BLaER1 treated with 17β-estradiol and CSF1 and Interleukin-3, amounts not matched to agents 10 nM and 100 nM (cell line): ENCODE measurements at regions not wholly inside any gene's neighbourhood (a gene's known extent, or its start where the extent isn't known, plus 50 kb on each side); places are given as distances from the start of the nearest gene placed in this dataset.

Experiments
- H3K27ac ChIP-seq, 11 experiments: shearing (Covaris generic); formaldehyde crosslinking; 2 replicates each; pipeline ENCODE4 v1.8.1; 2022
- H3K27me3 ChIP-seq, 11 experiments: shearing (Covaris generic); formaldehyde crosslinking; 2 replicates each; pipeline ENCODE4 v1.8.1; 2022
- H3K36me3 ChIP-seq, 11 experiments: shearing (Covaris generic); formaldehyde crosslinking; 2 replicates each; pipeline ENCODE4 v1.8.1; 2022
- H3K4me1 ChIP-seq, 10 experiments: shearing (Covaris generic); formaldehyde crosslinking; 2 replicates each; pipeline ENCODE4 v1.8.1; 2022
- H3K4me2 ChIP-seq, 11 experiments: shearing (Covaris generic); formaldehyde crosslinking; 2 replicates each; pipeline ENCODE4 v1.8.1; 2022
- H3K4me3 ChIP-seq, 10 experiments: shearing (Covaris generic); formaldehyde crosslinking; 2 replicates each; pipeline ENCODE4 v1.8.1; 2022
- H3K9ac ChIP-seq, 11 experiments: shearing (Covaris generic); formaldehyde crosslinking; 2 replicates each; pipeline ENCODE4 v1.8.1; 2022
- H3K9me3 ChIP-seq, 11 experiments: shearing (Covaris generic); formaldehyde crosslinking; replicated peaks in 1 of 11; 2 replicates each; pipeline ENCODE4 v1.8.1; 2022
- H4K20me1 ChIP-seq, 11 experiments: shearing (Covaris generic); formaldehyde crosslinking; 2 replicates each; pipeline ENCODE4 v1.8.1; 2022
- Cebpa-rat ChIP-seq, 11 experiments: shearing (Covaris generic); IDR thresholded peaks; 2 replicates each; pipeline ENCODE4 v1.8.1; 2022

DNA sequence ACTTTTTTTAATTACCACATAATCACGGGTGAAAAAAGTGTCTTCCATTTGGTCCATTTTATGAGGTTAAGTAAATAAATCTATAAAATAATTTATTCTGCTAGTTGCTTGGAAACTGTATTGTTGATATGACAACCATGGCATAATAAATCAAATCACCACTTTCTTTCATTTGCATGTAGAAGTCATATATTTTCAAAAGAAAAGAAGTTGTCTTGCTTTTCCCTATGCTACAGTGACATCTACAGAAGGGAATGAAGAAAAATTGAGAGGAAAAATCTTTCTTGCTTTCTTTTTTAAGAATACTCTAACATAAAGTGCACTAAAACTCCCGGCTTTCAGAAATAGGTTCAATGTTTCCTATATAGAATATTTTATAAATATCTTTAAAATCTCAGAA is 228.5 kb downstream of the ZBBX start:
- TF ChIP-seq Cebpa-rat (IDR thresholded peaks at IDR 0.05) = no peak
- peaks cover 14 to 22% (median 20%) of the 10 kb centered on the region in 11 experiments for H3K9me3 ChIP-seq
- H3K4me2 ChIP-seq = no peak overlapping the region
- H4K20me1 ChIP-seq = no peaks in the 10 kb centered on the region
- H3K27ac ChIP-seq = no peak overlapping the region
- H3K27me3 ChIP-seq = no peaks in the 10 kb centered on the region
- no peak overlapping the region for H3K4me3 ChIP-seq
- H3K36me3 ChIP-seq = peaks cover 0 to 6% (median 0%) of the 10 kb centered on the region in 11 experiments; a peak in 1 of 22 replicates
- no peak overlapping the region for H3K9ac ChIP-seq
- peaks cover 0 to 21% (median 0%) of the 10 kb centered on the region in 10 experiments; a peak in 3 of 20 replicates for H3K4me1 ChIP-seq

DNA sequence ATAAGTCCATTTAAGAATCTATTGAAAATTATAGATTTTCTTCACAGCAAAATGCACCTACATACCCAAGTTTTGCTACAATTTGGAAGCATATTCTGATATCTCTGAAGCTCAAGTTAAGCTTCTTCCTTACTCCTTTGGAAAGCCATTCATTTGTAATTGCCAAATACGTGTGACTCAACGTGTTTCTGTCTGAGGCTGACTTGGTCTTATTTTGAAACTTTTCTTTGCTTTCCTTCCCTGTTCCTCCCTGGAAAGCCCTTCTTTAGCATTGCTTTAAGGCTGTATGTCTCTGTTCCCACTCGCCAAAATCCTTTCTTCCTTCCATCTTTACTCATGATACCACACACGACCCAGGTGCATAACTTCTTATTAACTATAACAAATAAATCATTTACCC is 232.0 kb downstream of the ZBBX start:
- TF ChIP-seq Cebpa-rat (IDR thresholded peaks at IDR 0.05) = no peak

DNA sequence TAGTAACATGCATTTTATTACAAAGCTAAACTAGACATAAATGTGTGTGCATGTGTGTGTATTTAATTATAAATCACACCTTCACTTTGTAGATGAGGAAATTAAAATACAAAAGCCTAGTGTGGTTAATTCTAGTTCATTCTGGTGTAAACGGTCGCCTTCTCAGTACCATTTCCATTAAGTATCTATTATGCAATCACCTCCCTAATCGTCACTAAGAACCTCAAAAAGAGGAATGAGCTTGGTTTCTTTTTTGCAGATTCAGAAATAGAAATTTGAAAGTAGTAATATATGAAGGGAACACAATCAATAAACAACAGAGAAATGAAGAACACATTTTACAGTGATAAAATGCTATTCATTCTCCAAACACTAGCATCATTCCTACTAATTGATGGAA is 233.2 kb downstream of the ZBBX start:
- Histone ChIP-seq H3K36me3 (no peaks in the 10 kb centered on the region), H3K9me3 (no peaks in the 10 kb centered on the region), H3K4me2 (peak overlapping the region in 2 of 11 experiments; percentile 1 to 26; a peak in 2 of 22 replicates), H3K27ac (no peak overlapping the region), H3K4me3 (no peak overlapping the region), H3K4me1 (peaks cover 0 to 22% (median 0%) of the 10 kb centered on the region in 10 experiments; a peak in 3 of 20 replicates), H3K9ac (no peak overlapping the region), H3K27me3 (no peaks in the 10 kb centered on the region), H4K20me1 (no peaks in the 10 kb centered on the region)
- TF ChIP-seq Cebpa-rat (IDR thresholded peaks at IDR 0.05) = no peak

More for the DNA sequence above, 232.0 kb downstream of the ZBBX start:
- no peak overlapping the region for H3K4me3 ChIP-seq
- 0 out of 22 replicates have a peak overlapping the region, but pooled peaks of 1 of the 11 experiments have one; percentile 6 for H3K4me2 ChIP-seq
- H3K27me3 ChIP-seq = no peaks in the 10 kb centered on the region
- no peak overlapping the region for H3K9ac ChIP-seq
- H3K9me3 ChIP-seq = no peaks in the 10 kb centered on the region
- no peaks in the 10 kb centered on the region for H4K20me1 ChIP-seq
- H3K36me3 ChIP-seq = no peaks in the 10 kb centered on the region
- peaks cover 0 to 22% (median 0%) of the 10 kb centered on the region in 10 experiments; a peak in 3 of 20 replicates for H3K4me1 ChIP-seq
- no peak overlapping the region for H3K27ac ChIP-seq

DNA sequence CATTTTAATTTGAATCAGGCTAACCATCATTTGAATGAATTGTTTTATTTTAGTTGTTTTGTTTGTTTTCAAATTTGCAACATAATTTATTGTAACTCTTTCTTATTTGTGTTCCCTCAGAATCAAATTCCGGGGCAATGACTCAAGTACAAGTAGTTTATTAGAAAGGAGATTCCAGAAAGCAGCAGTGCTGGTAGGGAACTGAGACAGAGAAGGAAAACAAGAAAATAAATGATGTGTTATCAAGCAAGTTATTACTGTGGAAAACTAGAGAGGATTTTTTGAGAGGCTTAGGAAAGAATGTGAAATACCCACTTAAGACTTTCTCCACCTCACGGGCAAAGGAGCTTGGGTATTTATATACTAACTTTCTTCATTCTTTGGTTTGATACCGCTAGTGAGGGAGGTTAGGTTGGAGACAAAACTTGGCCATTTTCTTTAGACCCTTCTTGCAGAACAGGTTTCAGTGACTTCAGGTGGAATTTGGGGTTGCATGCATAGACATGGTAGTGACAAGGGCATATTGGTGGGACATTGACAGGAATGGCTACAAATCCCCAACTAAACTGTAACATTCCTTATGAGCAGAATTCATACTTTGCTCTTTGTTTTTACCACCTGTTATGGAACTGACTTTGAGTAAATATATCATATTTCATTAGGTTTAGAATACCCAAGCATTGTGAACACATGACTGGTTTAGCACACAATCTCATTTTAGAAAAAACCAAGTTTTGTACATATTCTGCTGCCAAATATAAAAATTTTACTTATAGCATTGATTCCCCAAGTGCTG is 254.3 kb downstream of the ZBBX start:
- no peak for TF ChIP-seq Cebpa-rat (IDR thresholded peaks at IDR 0.05)
- 0 out of 22 replicates have a peak, but pooled peaks cover 0 to 3% (median 0%) of the 10 kb centered on the region in 11 experiments for H3K9me3 ChIP-seq
- H3K27me3 ChIP-seq = no peaks in the 10 kb centered on the region
- H3K4me2 ChIP-seq = no peak overlapping the region
- no peaks in the 10 kb centered on the region for H3K36me3 ChIP-seq
- H3K4me3 ChIP-seq = no peak overlapping the region
- H3K9ac ChIP-seq = no peak overlapping the region
- H3K4me1 ChIP-seq = no peaks in the 10 kb centered on the region
- H4K20me1 ChIP-seq = no peaks in the 10 kb centered on the region
- H3K27ac ChIP-seq = no peak overlapping the region

DNA sequence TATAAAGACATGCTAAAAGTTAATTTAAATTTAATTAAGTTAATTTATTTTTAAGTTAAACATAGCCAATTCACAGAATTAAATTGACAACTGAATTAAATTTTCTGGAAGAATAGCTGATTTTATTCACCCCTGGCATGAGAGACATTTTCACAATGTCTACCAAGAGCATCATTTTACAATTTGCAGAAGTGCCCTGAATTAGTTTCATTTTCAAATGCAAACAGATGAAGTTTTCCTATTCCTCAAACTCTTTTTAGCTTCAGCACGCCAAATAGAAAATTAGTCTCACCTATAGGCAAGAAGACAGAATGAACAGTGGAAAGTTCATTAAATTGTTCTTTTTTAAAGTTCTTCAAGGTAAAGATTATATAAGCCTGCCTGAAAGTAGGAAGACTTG is 259.3 kb downstream of the ZBBX start:
- no peak overlapping the region for H3K4me2 ChIP-seq
- no peaks in the 10 kb centered on the region for H3K4me1 ChIP-seq
- no peaks in the 10 kb centered on the region for H3K27me3 ChIP-seq
- no peaks in the 10 kb centered on the region for H4K20me1 ChIP-seq
- no peaks in the 10 kb centered on the region for H3K36me3 ChIP-seq
- no peak overlapping the region for H3K4me3 ChIP-seq
- no peak for TF ChIP-seq Cebpa-rat (IDR thresholded peaks at IDR 0.05)
- peaks cover 0 to 8% (median 7%) of the 10 kb centered on the region in 11 experiments; a peak in 14 of 22 replicates for H3K9me3 ChIP-seq
- H3K9ac ChIP-seq = no peak overlapping the region
- no peak overlapping the region for H3K27ac ChIP-seq

DNA sequence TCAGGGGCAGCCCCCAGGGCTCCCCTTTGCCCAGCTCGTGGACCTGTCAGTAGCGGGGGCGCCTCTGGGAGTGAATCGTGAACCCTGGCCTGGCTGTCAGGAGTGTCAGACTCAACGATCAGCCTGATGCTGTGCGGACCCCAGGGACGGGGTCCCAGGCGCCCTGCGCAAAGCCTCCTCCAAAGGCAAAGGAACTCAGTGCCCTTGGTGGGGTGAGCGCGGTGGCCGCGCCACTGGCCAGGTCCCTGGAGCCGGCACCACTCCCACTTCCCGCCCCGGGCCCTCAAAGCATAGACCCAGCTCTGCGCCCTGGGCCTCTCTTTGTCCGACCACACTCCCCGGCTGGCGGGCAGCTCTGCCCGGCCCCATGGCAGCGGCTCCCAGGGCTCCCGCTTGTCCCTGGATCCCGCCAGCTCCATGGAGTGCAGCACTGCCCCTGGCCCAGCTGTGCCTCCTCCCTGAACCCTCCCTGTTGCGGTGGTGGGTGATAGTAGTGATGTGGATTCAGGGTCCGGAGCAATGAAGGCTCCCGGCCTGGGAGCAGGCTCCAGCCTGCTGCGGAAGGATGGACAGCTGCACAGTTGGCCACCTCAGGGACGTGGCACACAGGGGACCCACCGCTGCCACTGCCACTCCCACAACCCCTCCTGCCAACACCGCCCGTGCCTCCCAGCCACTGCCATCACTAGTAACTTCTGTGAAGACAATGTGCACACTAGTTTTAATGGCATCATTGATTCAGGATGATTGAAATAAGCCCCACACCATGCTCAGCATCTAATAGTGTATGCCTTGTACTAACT is 263.8 kb downstream of the ZBBX start:
- Histone ChIP-seq H3K27ac (no peak overlapping the region), H3K4me1 (peaks cover 0 to 13% (median 3%) of the 10 kb centered on the region in 10 experiments; a peak in 11 of 20 replicates), H3K27me3 (no peaks in the 10 kb centered on the region; a peak in 1 of 22 replicates), H3K9ac (no peak overlapping the region), H3K4me2 (no peak overlapping the region), H4K20me1 (no peaks in the 10 kb centered on the region), H3K4me3 (no peak overlapping the region), H3K9me3 (peaks cover 0 to 21% (median 14%) of the 10 kb centered on the region in 11 experiments; a peak in 16 of 22 replicates), H3K36me3 (no peaks in the 10 kb centered on the region)
- no peak for TF ChIP-seq Cebpa-rat (IDR thresholded peaks at IDR 0.05)

DNA sequence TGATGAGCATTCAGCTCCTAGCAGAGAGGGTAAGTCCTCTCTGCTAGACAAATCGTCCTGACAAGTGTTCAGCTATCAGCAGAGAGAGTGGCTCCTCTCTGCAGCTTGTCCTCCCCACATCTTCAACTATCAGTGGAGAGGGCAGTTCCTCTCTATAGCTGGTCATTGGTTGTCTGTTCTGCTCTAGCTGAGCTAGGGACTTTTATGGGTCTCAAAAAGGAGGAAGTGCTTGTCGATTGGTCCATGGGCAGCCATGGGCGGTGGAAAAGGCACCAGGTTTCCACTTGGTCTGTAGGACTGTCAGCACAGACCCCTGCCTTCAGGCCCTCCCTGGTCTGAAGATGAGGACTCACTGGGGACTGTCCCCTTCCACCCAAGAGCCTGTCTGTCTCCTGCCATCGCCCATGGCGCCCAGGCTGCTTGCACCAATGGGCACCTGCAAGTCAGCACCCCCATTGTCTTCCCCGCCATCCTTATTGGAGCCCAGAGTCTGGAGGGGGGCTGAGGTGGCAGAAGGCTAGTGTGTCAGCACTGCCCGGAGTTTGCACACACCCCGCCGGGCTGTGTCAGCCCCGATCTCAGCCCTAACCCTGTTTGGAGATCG is 264.7 kb downstream of the ZBBX start:
- Histone ChIP-seq H3K27ac (no peak overlapping the region), H3K27me3 (no peaks in the 10 kb centered on the region; a peak in 1 of 22 replicates), H3K9me3 (peaks cover 0 to 21% (median 14%) of the 10 kb centered on the region in 11 experiments; a peak in 16 of 22 replicates), H3K4me2 (no peak overlapping the region), H3K4me1 (peaks cover 0 to 13% (median 3%) of the 10 kb centered on the region in 10 experiments; a peak in 11 of 20 replicates), H3K4me3 (no peak overlapping the region), H3K9ac (no peak overlapping the region), H3K36me3 (no peaks in the 10 kb centered on the region), H4K20me1 (no peaks in the 10 kb centered on the region)
- TF ChIP-seq Cebpa-rat (IDR thresholded peaks at IDR 0.05) = no peak

DNA sequence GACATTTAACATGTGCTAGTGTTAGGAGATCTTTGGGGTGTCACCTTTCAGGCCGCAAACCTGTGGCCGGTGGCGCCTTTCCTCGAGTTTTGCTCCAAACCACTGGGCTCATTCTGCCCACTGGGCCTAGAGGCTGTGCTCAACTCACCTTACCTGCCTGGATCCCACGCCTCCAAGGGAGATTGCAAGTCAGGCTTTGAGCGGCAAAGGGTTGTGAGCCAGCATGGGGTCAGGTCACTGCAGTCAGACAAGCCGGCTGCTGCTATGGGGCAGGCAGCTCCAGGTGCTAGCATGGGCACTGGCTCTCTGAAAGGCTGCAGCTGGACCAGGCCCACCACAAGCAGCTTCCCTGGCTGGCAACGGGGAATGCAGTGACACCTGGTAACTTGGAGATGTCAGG is 265.5 kb downstream of the ZBBX start:
- peaks cover 0 to 21% (median 14%) of the 10 kb centered on the region in 11 experiments; a peak in 16 of 22 replicates for H3K9me3 ChIP-seq
- no peak overlapping the region for H3K4me2 ChIP-seq
- H3K36me3 ChIP-seq = no peaks in the 10 kb centered on the region
- no peak for TF ChIP-seq Cebpa-rat (IDR thresholded peaks at IDR 0.05)
- peaks cover 0 to 13% (median 3%) of the 10 kb centered on the region in 10 experiments; a peak in 11 of 20 replicates for H3K4me1 ChIP-seq
- H3K27ac ChIP-seq = no peak overlapping the region
- no peaks in the 10 kb centered on the region for H4K20me1 ChIP-seq
- H3K9ac ChIP-seq = no peak overlapping the region
- H3K27me3 ChIP-seq = no peaks in the 10 kb centered on the region; a peak in 1 of 22 replicates
- H3K4me3 ChIP-seq = no peak overlapping the region
